ENCODE measurements at regions not wholly inside any gene's neighbourhood (a gene's known extent, or its start where the extent isn't known, plus 50 kb on each side); places are given as distances from the start of the nearest gene placed in this dataset.
"Not testable (repeated sequence)": the region's sequence is repeated elsewhere in the genome, so short reads cannot be mapped to it uniquely, and the experiment has no call there.

GRCh38 chr17:63286254-63286653 is 159.9 kb downstream of the CYB561 start:
- ATAC-seq (no peak), DNase-seq (ENCODE audit: low spot score) (no peak)

GRCh38 chr17:63287006-63287405 is 159.1 kb downstream of the CYB561 start:
- DNase-seq (ENCODE audit: low spot score); ATAC-seq: not testable (repeated sequence)

GRCh38 chr17:63289931-63290330 is 156.2 kb downstream of the CYB561 start:
- no peak for DNase-seq (ENCODE audit: low spot score)
- no peak for ATAC-seq

GRCh38 chr17:63290351-63290750 is 155.8 kb downstream of the CYB561 start:
- no peak for DNase-seq (ENCODE audit: low spot score)
- ATAC-seq, result no peak

GRCh38 chr17:63290784-63291183 is 155.3 kb downstream of the CYB561 start:
- no peak for ATAC-seq
- DNase-seq (ENCODE audit: low spot score), result no peak

- no peak for ATAC-seq
Measured at GRCh38 chr17:63291258-63291657, 154.8 kb downstream of the CYB561 start.

GRCh38 chr17:63292421-63292820 is 153.7 kb downstream of the CYB561 start:
- ATAC-seq, result no peak
- no peak for DNase-seq (ENCODE audit: low spot score)

More at GRCh38 chr17:63291258-63291657, 154.8 kb downstream of the CYB561 start:
- DNase-seq (ENCODE audit: low spot score), result no peak

- DNase-seq (ENCODE audit: low spot score), result no peak
- no peak for ATAC-seq
Measured at GRCh38 chr17:63293323-63294075, 152.6 kb downstream of the CYB561 start.

GRCh38 chr17:63294776-63295175 is 151.3 kb downstream of the CYB561 start:
- DNase-seq (ENCODE audit: low spot score) (no peak), ATAC-seq (no peak)

GRCh38 chr17:63295288-63295687 is 150.8 kb downstream of the CYB561 start:
- DNase-seq (ENCODE audit: low spot score) (no peak), ATAC-seq (no peak)

- ATAC-seq, result no peak
- DNase-seq (ENCODE audit: low spot score), result no peak
Measured at GRCh38 chr17:63295839-63296590, 150.1 kb downstream of the CYB561 start.

GRCh38 chr17:63298916-63299315 is 147.2 kb downstream of the CYB561 start:
- not testable (repeated sequence) for DNase-seq (ENCODE audit: low spot score); ATAC-seq

GRCh38 chr17:63304704-63305261 is 141.3 kb downstream of the CYB561 start:
- ATAC-seq, result no peak
- no peak for DNase-seq (ENCODE audit: low spot score)

GRCh38 chr17:63305857-63306256 is 140.2 kb downstream of the CYB561 start:
- ATAC-seq (no peak), DNase-seq (ENCODE audit: low spot score) (no peak)

GRCh38 chr17:63306855-63307254 is 139.3 kb downstream of the CYB561 start:
- no peak for ATAC-seq
- DNase-seq (ENCODE audit: low spot score), result no peak

- no peak for ATAC-seq
- no peak for DNase-seq (ENCODE audit: low spot score)
Measured at GRCh38 chr17:63308272-63308671, 137.8 kb downstream of the CYB561 start.

GRCh38 chr17:63309021-63309420 is 137.1 kb downstream of the CYB561 start:
- ATAC-seq (no peak), DNase-seq (ENCODE audit: low spot score) (no peak)

GRCh38 chr17:63311416-63311937 is 134.6 kb downstream of the CYB561 start:
- no peak for ATAC-seq
- no peak for DNase-seq (ENCODE audit: low spot score)

GRCh38 chr17:63314761-63315160 is 131.3 kb downstream of the CYB561 start:
- DNase-seq (ENCODE audit: low spot score) (no peak), ATAC-seq (no peak)

GRCh38 chr17:63316100-63316499 is 130.0 kb downstream of the CYB561 start:
- ATAC-seq (no peak), DNase-seq (ENCODE audit: low spot score) (no peak)

GRCh38 chr17:63317166-63317840 is 128.8 kb downstream of the CYB561 start:
- ATAC-seq (no peak), DNase-seq (ENCODE audit: low spot score) (no peak)
